Liver (tissue), 8 donors: ENCODE measurements at regions not wholly inside any gene's neighbourhood (a gene's known extent, or its start where the extent isn't known, plus 50 kb on each side); places are given as distances from the start of the nearest gene placed in this dataset.

Experiments
- DNase-seq: peaks from one replicate; pipeline ENCODE4 v3.0.0-alpha.2; 2017; ENCODE audit warnings: low spot score
- H3K27ac ChIP-seq, 2 donors: one replicate each; pipeline ENCODE4 v1.7.0; 2013; ENCODE audit warnings: inconsistent platforms in 2 of 2, low read length in 2 of 2, control low read depth in 1 of 2, low read depth in 1 of 2, mild to moderate bottlenecking in 1 of 2
- H3K27me3 ChIP-seq, 4 donors: one replicate each; pipeline versions ENCODE4 v1.6.1 to v1.7.0; 2013; ENCODE audit warnings: low read length in 3 of 4, inconsistent platforms in 1 of 4, mild to moderate bottlenecking in 1 of 4, moderate library complexity in 1 of 4; ENCODE audit not compliant: control insufficient read depth in 4 of 4, insufficient read depth in 4 of 4
- H3K36me3 ChIP-seq, 4 donors: one replicate each; pipeline versions ENCODE4 v1.6.1 to v1.7.0; 2013; ENCODE audit warnings: low read length in 3 of 4, mild to moderate bottlenecking in 3 of 4, low read depth in 1 of 4, moderate library complexity in 1 of 4; ENCODE audit not compliant: control insufficient read depth in 4 of 4, insufficient read depth in 3 of 4
- H3K4me1 ChIP-seq, 4 donors: one replicate each; pipeline versions ENCODE4 v1.6.1 to v1.7.0; 2013; ENCODE audit warnings: low read length in 3 of 4, mild to moderate bottlenecking in 3 of 4, moderate library complexity in 1 of 4; ENCODE audit not compliant: control insufficient read depth in 4 of 4, insufficient read depth in 4 of 4
- H3K4me3 ChIP-seq, 3 donors: one replicate each; pipeline versions ENCODE4 v1.6.1 to v1.7.0; 2013; ENCODE audit warnings: low read length in 3 of 3, control low read depth in 1 of 3, low read depth in 1 of 3, mild to moderate bottlenecking in 1 of 3
- H3K9ac ChIP-seq, 2 donors: one replicate each; pipeline ENCODE4 v1.7.0; 2013; ENCODE audit warnings: low read length in 2 of 2, mild to moderate bottlenecking in 2 of 2, moderate library complexity in 2 of 2, control low read depth in 1 of 2, low read depth in 1 of 2
- H3K9me3 ChIP-seq, 4 donors: one replicate each; pipeline versions ENCODE4 v1.6.1 to v1.7.0; 2013; ENCODE audit warnings: low read length in 3 of 4; ENCODE audit not compliant: control insufficient read depth in 4 of 4
- ATF3 ChIP-seq: IDR thresholded peaks from 2 replicates; pipeline ENCODE4 v1.6.1; 2016; ENCODE audit warnings: antibody characterized with exemption
- CTCF ChIP-seq: fragments of 150-350 bp; IDR thresholded peaks from 2 replicates; pipeline ENCODE4 v1.5.1; 2017; ENCODE audit warnings: improper control_type of control experiment, low read depth, low read length; ENCODE audit not compliant: missing input control
- FOXA1 ChIP-seq: IDR thresholded peaks from 2 replicates; pipeline ENCODE4 v1.6.1; 2016; ENCODE audit warnings: antibody characterized with exemption
- FOXA2 ChIP-seq: IDR thresholded peaks from 2 replicates; pipeline ENCODE4 v1.6.1; 2016; ENCODE audit warnings: antibody characterized with exemption
- GABPA ChIP-seq, 2 donors: IDR thresholded peaks in 1 of 2; conservative IDR thresholded peaks in 1 of 2; 2 replicates each; pipeline ENCODE4 v1.6.1; 2016; ENCODE audit warnings: antibody characterized with exemption in 2 of 2, mild to moderate bottlenecking in 1 of 2, moderate library complexity in 1 of 2
- HNF4A ChIP-seq, 2 donors: conservative IDR thresholded peaks; 2 replicates each; pipeline ENCODE4 v1.6.1; 2016; ENCODE audit warnings: antibody characterized with exemption in 2 of 2, mild to moderate bottlenecking in 2 of 2
- HNF4G ChIP-seq: IDR thresholded peaks from 2 replicates; pipeline ENCODE4 v1.6.1; 2016; ENCODE audit warnings: antibody characterized with exemption
- MAX ChIP-seq: IDR thresholded peaks from 2 replicates; pipeline ENCODE4 v1.6.1; 2016; ENCODE audit warnings: antibody characterized with exemption
- NR2F2 ChIP-seq: IDR thresholded peaks from 2 replicates; pipeline ENCODE4 v1.6.1; 2016; ENCODE audit warnings: antibody characterized with exemption
- RAD21 ChIP-seq, 2 donors: IDR thresholded peaks; 2 replicates each; pipeline ENCODE4 v1.6.1; 2016; ENCODE audit warnings: antibody characterized with exemption in 2 of 2, mild to moderate bottlenecking in 2 of 2
- REST ChIP-seq: IDR thresholded peaks from 2 replicates; pipeline ENCODE4 v1.6.1; 2016; ENCODE audit warnings: antibody characterized with exemption, mild to moderate bottlenecking
- SP1 ChIP-seq: IDR thresholded peaks from 2 replicates; pipeline ENCODE4 v1.6.1; 2018; ENCODE audit warnings: antibody characterized with exemption, mild to moderate bottlenecking
- TAF1 ChIP-seq: conservative IDR thresholded peaks from 2 replicates; pipeline ENCODE4 v1.6.1; 2016; ENCODE audit warnings: antibody characterized with exemption, mild to moderate bottlenecking
- YY1 ChIP-seq: IDR thresholded peaks from 2 replicates; pipeline ENCODE4 v1.6.1; 2016; ENCODE audit warnings: antibody characterized with exemption, mild to moderate bottlenecking
- ZBTB33 ChIP-seq: IDR thresholded peaks from 2 replicates; pipeline ENCODE4 v1.6.1; 2016; ENCODE audit warnings: antibody characterized with exemption
- WGBS: extraction: QIAGEN DNeasy Blood & Tissue Kit; methylation state at CpG from one replicate; pipeline ENCODE4 v1.1.7; 2013; 5-methylcytosine and 5-hydroxymethylcytosine counted together
- donor health status: healthy.
- donor health status: healthy.
- donor health status: healthy.
- donor health status: healthy.
- donor health status: healthy.

GRCh38 chrX:137858106-137858505, 292.2 kb downstream of the ZIC3 start:
- Histone ChIP-seq H3K27ac (no peak overlapping the region), H3K27me3 (no peaks in the 10 kb centered on the region), H3K4me3 (no peak overlapping the region), H3K9me3 (no peaks in the 10 kb centered on the region), H3K4me1 (no peaks in the 10 kb centered on the region), H3K9ac (no peak overlapping the region), H3K36me3 (no peaks in the 10 kb centered on the region)
- WGBS, result 34% methylated on average over 3 of the region's 3 CpGs
- DNase-seq, result no peak
- no peak for TF ChIP-seq ATF3
- TF ChIP-seq HNF4A (conservative IDR thresholded peaks at IDR 0.05), result no peak
- no peak for TF ChIP-seq GABPA (IDR thresholded peaks at IDR 0.05 in 1 of 2, conservative IDR thresholded peaks at IDR 0.05 in 1 of 2)
- TF ChIP-seq REST, result no peak

GRCh38 chrX:137878401-137878800, 312.5 kb downstream of the ZIC3 start:
- no peak overlapping the region for H3K4me3 ChIP-seq
- no peak overlapping the region for H3K27ac ChIP-seq
- H3K9ac ChIP-seq, result no peak overlapping the region
- no peak for DNase-seq
- H3K4me1 ChIP-seq, result no peaks in the 10 kb centered on the region
- H3K9me3 ChIP-seq, result no peaks in the 10 kb centered on the region
- H3K36me3 ChIP-seq, result no peaks in the 10 kb centered on the region
- TF ChIP-seq FOXA2, result no peak
- no peaks in the 10 kb centered on the region for H3K27me3 ChIP-seq
- WGBS, result 67% methylated on average over 3 of the region's 3 CpGs

- Histone ChIP-seq H3K27ac (no peak overlapping the region), H3K27me3 (no peaks in the 10 kb centered on the region), H3K9me3 (peaks cover 0 to 1% (median 0%) of the 10 kb centered on the region in 4 donors), H3K4me1 (no peaks in the 10 kb centered on the region), H3K9ac (no peak overlapping the region), H3K4me3 (no peak overlapping the region), H3K36me3 (no peaks in the 10 kb centered on the region)
- TF ChIP-seq NR2F2 (no peak), CTCF (no peak), GABPA (IDR thresholded peaks at IDR 0.05 in 1 of 2, conservative IDR thresholded peaks at IDR 0.05 in 1 of 2) (no peak), HNF4A (conservative IDR thresholded peaks at IDR 0.05) (no peak), ATF3 (no peak), RAD21 (IDR thresholded peaks at IDR 0.05) (no peak), SP1 (no peak), FOXA1 (no peak), TAF1 (no peak), REST (no peak), ZBTB33 (no peak), HNF4G (no peak), YY1 (no peak), FOXA2 (no peak), MAX (no peak)
- DNase-seq, result no peak
- WGBS, result 74% methylated on average over 2 of the region's 2 CpGs
These were observed 317.0 kb downstream of the ZIC3 start for GRCh38 chrX:137882960-137883359.
